Peyer's patch (tissue), 4 donors: ENCODE measurements at regions not wholly inside any gene's neighbourhood (a gene's known extent, or its start where the extent isn't known, plus 50 kb on each side); places are given as distances from the start of the nearest gene placed in this dataset.

Experiments used
- CTCF ChIP-seq, 6 experiments: fragments of 450-650 bp in 4 of 6; fragments of 200-600 bp in 2 of 6; sonication (generic) in 1 of 6; IDR thresholded peaks; one replicate each; pipeline ENCODE4 v1.5.1; 2017 to 2019; ENCODE audit warnings: antibody characterized with exemption in 6 of 6, mild to moderate bottlenecking in 3 of 6, moderate library complexity in 1 of 6
- POLR2A ChIP-seq, 2 donors: fragments of 450-650 bp; IDR thresholded peaks; one replicate each; pipeline ENCODE4 v1.5.1; 2017; ENCODE audit warnings: antibody characterized with exemption in 2 of 2, mild to moderate bottlenecking in 2 of 2, moderate library complexity in 2 of 2

DNA sequence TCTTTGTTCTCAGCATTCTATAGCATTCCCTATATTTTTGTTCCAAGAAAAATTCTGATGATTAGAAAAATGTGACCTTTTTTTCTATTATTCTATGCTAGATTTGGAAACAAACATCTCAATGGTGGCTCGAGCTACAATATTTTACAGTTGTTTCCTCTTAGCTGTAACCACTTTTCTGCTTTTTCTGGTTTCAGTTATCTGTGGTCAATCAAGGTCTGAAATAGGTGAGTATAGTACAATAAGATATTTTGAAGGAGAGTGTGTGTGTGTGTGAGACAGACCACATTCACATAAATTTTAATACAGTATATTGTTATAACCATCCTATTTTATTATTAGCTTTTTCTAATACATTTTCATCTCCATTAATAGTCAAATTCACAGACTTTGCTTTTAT is 564.5 kb upstream of the GHITM start:
- TF ChIP-seq CTCF (IDR thresholded peaks at IDR 0.05): no peak
- TF ChIP-seq POLR2A (IDR thresholded peaks at IDR 0.05): no peak
